ENCODE measurements at regions not wholly inside any gene's neighbourhood (a gene's known extent, or its start where the extent isn't known, plus 50 kb on each side); places are given as distances from the start of the nearest gene placed in this dataset.

DNA sequence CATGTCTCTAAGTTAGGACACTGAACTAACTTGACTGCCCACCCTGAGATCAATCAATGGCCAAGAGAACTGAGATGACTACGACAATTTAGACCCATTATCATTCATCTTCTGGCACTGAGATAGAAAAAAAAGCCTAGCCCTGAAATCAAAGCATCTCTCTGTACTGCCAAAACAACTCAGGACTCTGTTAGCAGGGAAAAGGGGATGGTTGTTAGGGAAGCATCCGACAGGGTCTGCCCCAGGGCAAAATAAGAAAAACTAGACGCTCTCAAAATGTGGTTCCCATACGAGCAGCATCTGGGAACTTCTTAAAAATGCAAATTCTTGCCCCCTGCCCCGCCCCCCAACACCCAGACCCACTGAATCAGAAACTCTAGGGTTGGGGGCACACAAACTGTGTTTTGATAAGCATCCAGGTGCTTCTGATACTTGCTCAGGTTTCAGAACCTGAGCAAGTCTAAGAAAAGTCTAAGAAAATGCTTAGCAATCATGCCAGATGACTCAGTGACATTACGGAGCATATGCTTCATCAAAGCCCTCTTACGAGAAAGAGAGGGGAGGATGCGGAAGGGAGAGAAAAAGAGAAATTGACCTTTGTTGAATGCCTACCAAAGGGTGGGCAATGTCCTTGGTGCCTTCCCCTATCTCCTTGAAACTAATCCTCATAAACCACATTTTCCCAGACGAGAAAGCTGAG lies 172.8 kb upstream of the HES1 start:
- Histone ChIP-seq H3K9me3 (ENCODE audit: control insufficient read depth in 4 of 4, low read length in 3 of 4) (no peaks in the 10 kb centered on the region), H3K27me3 (ENCODE audit: control insufficient read depth in 4 of 4, insufficient read depth in 4 of 4, low read length in 3 of 4) (no peaks in the 10 kb centered on the region), H3K9ac (ENCODE audit: low read depth in 1 of 2, low read length in 2 of 2) (no peak overlapping the region), H3K27ac (ENCODE audit: low read depth in 1 of 2, low read length in 2 of 2) (no peak overlapping the region), H3K36me3 (ENCODE audit: control insufficient read depth in 4 of 4, insufficient read depth in 3 of 4, low read depth in 1 of 4, low read length in 3 of 4) (no peaks in the 10 kb centered on the region), H3K4me3 (ENCODE audit: low read depth in 1 of 3, low read length in 3 of 3) (no peak overlapping the region), H3K4me1 (ENCODE audit: control insufficient read depth in 4 of 4, insufficient read depth in 4 of 4, low read length in 3 of 4) (no peaks in the 10 kb centered on the region)
- TF ChIP-seq, protein P1, sequence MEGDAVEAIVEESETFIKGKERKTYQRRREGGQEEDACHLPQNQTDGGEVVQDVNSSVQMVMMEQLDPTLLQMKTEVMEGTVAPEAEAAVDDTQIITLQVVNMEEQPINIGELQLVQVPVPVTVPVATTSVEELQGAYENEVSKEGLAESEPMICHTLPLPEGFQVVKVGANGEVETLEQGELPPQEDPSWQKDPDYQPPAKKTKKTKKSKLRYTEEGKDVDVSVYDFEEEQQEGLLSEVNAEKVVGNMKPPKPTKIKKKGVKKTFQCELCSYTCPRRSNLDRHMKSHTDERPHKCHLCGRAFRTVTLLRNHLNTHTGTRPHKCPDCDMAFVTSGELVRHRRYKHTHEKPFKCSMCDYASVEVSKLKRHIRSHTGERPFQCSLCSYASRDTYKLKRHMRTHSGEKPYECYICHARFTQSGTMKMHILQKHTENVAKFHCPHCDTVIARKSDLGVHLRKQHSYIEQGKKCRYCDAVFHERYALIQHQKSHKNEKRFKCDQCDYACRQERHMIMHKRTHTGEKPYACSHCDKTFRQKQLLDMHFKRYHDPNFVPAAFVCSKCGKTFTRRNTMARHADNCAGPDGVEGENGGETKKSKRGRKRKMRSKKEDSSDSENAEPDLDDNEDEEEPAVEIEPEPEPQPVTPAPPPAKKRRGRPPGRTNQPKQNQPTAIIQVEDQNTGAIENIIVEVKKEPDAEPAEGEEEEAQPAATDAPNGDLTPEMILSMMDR (IDR thresholded peaks at IDR 0.05; ENCODE audit: low read depth, low read length, missing input control), result no peak
- TF ChIP-seq RXRA (IDR thresholded peaks at IDR 0.05) (no peak), GABPA (IDR thresholded peaks at IDR 0.05 in 1 of 2, conservative IDR thresholded peaks at IDR 0.05 in 1 of 2) (no peak), JUND (IDR thresholded peaks at IDR 0.05) (no peak), HNF4G (IDR thresholded peaks at IDR 0.05) (no peak), RAD21 (IDR thresholded peaks at IDR 0.05) (no peak), SP1 (IDR thresholded peaks at IDR 0.05) (no peak), YY1 (IDR thresholded peaks at IDR 0.05) (no peak), FOXA2 (IDR thresholded peaks at IDR 0.05) (no peak), HNF4A (conservative IDR thresholded peaks at IDR 0.05) (no peak), NR2F2 (IDR thresholded peaks at IDR 0.05) (no peak), EGR1 (IDR thresholded peaks at IDR 0.05; ENCODE audit: low read depth in 2 of 2) (no peak), FOXA1 (IDR thresholded peaks at IDR 0.05) (no peak), TAF1 (conservative IDR thresholded peaks at IDR 0.05) (no peak)
- TF ChIP-seq, protein P2, sequence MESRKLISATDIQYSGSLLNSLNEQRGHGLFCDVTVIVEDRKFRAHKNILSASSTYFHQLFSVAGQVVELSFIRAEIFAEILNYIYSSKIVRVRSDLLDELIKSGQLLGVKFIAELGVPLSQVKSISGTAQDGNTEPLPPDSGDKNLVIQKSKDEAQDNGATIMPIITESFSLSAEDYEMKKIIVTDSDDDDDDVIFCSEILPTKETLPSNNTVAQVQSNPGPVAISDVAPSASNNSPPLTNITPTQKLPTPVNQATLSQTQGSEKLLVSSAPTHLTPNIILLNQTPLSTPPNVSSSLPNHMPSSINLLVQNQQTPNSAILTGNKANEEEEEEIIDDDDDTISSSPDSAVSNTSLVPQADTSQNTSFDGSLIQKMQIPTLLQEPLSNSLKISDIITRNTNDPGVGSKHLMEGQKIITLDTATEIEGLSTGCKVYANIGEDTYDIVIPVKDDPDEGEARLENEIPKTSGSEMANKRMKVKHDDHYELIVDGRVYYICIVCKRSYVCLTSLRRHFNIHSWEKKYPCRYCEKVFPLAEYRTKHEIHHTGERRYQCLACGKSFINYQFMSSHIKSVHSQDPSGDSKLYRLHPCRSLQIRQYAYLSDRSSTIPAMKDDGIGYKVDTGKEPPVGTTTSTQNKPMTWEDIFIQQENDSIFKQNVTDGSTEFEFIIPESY (IDR thresholded peaks at IDR 0.05), result no peak
- TF ChIP-seq, protein P3, sequence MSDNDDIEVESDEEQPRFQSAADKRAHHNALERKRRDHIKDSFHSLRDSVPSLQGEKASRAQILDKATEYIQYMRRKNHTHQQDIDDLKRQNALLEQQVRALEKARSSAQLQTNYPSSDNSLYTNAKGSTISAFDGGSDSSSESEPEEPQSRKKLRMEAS (IDR thresholded peaks at IDR 0.05), result no peak
- TF ChIP-seq, protein P4, sequence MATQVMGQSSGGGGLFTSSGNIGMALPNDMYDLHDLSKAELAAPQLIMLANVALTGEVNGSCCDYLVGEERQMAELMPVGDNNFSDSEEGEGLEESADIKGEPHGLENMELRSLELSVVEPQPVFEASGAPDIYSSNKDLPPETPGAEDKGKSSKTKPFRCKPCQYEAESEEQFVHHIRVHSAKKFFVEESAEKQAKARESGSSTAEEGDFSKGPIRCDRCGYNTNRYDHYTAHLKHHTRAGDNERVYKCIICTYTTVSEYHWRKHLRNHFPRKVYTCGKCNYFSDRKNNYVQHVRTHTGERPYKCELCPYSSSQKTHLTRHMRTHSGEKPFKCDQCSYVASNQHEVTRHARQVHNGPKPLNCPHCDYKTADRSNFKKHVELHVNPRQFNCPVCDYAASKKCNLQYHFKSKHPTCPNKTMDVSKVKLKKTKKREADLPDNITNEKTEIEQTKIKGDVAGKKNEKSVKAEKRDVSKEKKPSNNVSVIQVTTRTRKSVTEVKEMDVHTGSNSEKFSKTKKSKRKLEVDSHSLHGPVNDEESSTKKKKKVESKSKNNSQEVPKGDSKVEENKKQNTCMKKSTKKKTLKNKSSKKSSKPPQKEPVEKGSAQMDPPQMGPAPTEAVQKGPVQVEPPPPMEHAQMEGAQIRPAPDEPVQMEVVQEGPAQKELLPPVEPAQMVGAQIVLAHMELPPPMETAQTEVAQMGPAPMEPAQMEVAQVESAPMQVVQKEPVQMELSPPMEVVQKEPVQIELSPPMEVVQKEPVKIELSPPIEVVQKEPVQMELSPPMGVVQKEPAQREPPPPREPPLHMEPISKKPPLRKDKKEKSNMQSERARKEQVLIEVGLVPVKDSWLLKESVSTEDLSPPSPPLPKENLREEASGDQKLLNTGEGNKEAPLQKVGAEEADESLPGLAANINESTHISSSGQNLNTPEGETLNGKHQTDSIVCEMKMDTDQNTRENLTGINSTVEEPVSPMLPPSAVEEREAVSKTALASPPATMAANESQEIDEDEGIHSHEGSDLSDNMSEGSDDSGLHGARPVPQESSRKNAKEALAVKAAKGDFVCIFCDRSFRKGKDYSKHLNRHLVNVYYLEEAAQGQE (IDR thresholded peaks at IDR 0.05), result no peak
- DNase-seq (ENCODE audit: low spot score), result no peak
- WGBS, result 92% methylated on average over 9 of the region's 9 CpGs

Measured in liver (tissue), 8 donors.